IPS-18a (cell line): ENCODE measurements at regions not wholly inside any gene's neighbourhood (a gene's known extent, or its start where the extent isn't known, plus 50 kb on each side); places are given as distances from the start of the nearest gene placed in this dataset.
"Not testable (repeated sequence)": the region's sequence is repeated elsewhere in the genome, so short reads cannot be mapped to it uniquely, and the experiment has no call there.

Experiments used
- H3K27ac ChIP-seq: one replicate; pipeline ENCODE4 v1.5.1; 2013; ENCODE audit warnings: low read length
- H3K27me3 ChIP-seq: one replicate; pipeline ENCODE4 v1.6.1; 2013; ENCODE audit warnings: mild to moderate bottlenecking, low read length; ENCODE audit not compliant: control insufficient read depth, insufficient read depth
- H3K36me3 ChIP-seq: one replicate; pipeline ENCODE4 v1.6.1; 2013; ENCODE audit warnings: low read depth, low read length; ENCODE audit not compliant: control insufficient read depth
- H3K4me1 ChIP-seq: one replicate; pipeline ENCODE4 v1.6.1; 2013; ENCODE audit warnings: low read depth, low read length; ENCODE audit not compliant: control insufficient read depth
- H3K4me3 ChIP-seq: one replicate; pipeline ENCODE4 v1.5.1; 2013; ENCODE audit warnings: low read length
- H3K9ac ChIP-seq: one replicate; pipeline ENCODE4 v1.6.1; 2013; ENCODE audit warnings: mild to moderate bottlenecking, low read length, moderate library complexity
- H3K9me3 ChIP-seq: one replicate; pipeline ENCODE4 v1.6.1; 2013; ENCODE audit warnings: low read depth, low read length; ENCODE audit not compliant: control insufficient read depth

- H3K9me3 ChIP-seq, H3K4me1 ChIP-seq, H3K36me3 ChIP-seq, H3K4me3 ChIP-seq, H3K27ac ChIP-seq, H3K9ac ChIP-seq, H3K27me3 ChIP-seq: not testable (repeated sequence)
These were observed 753.3 kb downstream of the KHDRBS2 start for GRCh38 chr6:61532749-61533148.
